ENCODE measurements at regions not wholly inside any gene's neighbourhood (a gene's known extent, or its start where the extent isn't known, plus 50 kb on each side); places are given as distances from the start of the nearest gene placed in this dataset.
"Not testable (repeated sequence)": the region's sequence is repeated elsewhere in the genome, so short reads cannot be mapped to it uniquely, and the experiment has no call there.

GRCh38 chr6:6950373-6951145 lies 157.2 kb upstream of the RREB1 start:
- DNase-seq, result no peak

GRCh38 chr6:6951355-6951754 lies 156.4 kb upstream of the RREB1 start:
- peak in 1 of 3 donors; percentile 18 for DNase-seq

- no peak for DNase-seq
Observed at GRCh38 chr6:6952484-6952883, 155.3 kb upstream of the RREB1 start.

GRCh38 chr6:6952927-6953326 lies 154.8 kb upstream of the RREB1 start:
- not testable (repeated sequence) for DNase-seq

- no peak for DNase-seq
Observed at GRCh38 chr6:6960571-6961251, 147.1 kb upstream of the RREB1 start.

- DNase-seq, result no peak
Observed at GRCh38 chr6:6962086-6962485, 145.7 kb upstream of the RREB1 start.

- no peak for DNase-seq
Observed at GRCh38 chr6:6962699-6963098, 145.1 kb upstream of the RREB1 start.

- DNase-seq, result peak in 2 of 3 donors; percentile 48 to 53
Observed at GRCh38 chr6:6963390-6963789, 144.4 kb upstream of the RREB1 start.

- DNase-seq, result no peak
Observed at GRCh38 chr6:6964675-6965074, 143.1 kb upstream of the RREB1 start.

GRCh38 chr6:6966127-6966526 lies 141.6 kb upstream of the RREB1 start:
- DNase-seq, result no peak

GRCh38 chr6:6966569-6966968 lies 141.2 kb upstream of the RREB1 start:
- no peak for DNase-seq

- no peak for DNase-seq
Observed at GRCh38 chr6:6968357-6968730, 139.4 kb upstream of the RREB1 start.

- DNase-seq, result no peak
Observed at GRCh38 chr6:6968731-6969552, 138.8 kb upstream of the RREB1 start.

GRCh38 chr6:6969761-6970223 lies 138.0 kb upstream of the RREB1 start:
- no peak for DNase-seq

- DNase-seq, result no peak
Observed at GRCh38 chr6:6970851-6971250, 136.9 kb upstream of the RREB1 start.

GRCh38 chr6:6971369-6971768 lies 136.4 kb upstream of the RREB1 start:
- DNase-seq, result no peak

GRCh38 chr6:6972456-6972855 lies 135.3 kb upstream of the RREB1 start:
- DNase-seq, result no peak

- DNase-seq, result no peak
Observed at GRCh38 chr6:6973721-6974120, 134.0 kb upstream of the RREB1 start.

GRCh38 chr6:6975459-6976111 lies 132.2 kb upstream of the RREB1 start:
- no peak for DNase-seq

- no peak for DNase-seq
Observed at GRCh38 chr6:6976193-6976592, 131.6 kb upstream of the RREB1 start.

- no peak for DNase-seq
Observed at GRCh38 chr6:6978731-6979130, 129.0 kb upstream of the RREB1 start.

- no peak for DNase-seq
Observed at GRCh38 chr6:6980999-6981597, 126.7 kb upstream of the RREB1 start.

All from suppressor macrophage treated with lipopolysaccharide for 1 hour (primary cell).